Superior temporal gyrus (tissue), 1 donor: ENCODE measurements at regions not wholly inside any gene's neighbourhood (a gene's known extent, or its start where the extent isn't known, plus 50 kb on each side); places are given as distances from the start of the nearest gene placed in this dataset.
"Not testable (repeated sequence)": the region's sequence is repeated elsewhere in the genome, so short reads cannot be mapped to it uniquely, and the experiment has no call there.

Experiments used
- DNase-seq: peaks from one replicate; pipeline ENCODE4 v3.0.0-alpha.2; 2016; ENCODE audit errors: extremely low spot score

DNA sequence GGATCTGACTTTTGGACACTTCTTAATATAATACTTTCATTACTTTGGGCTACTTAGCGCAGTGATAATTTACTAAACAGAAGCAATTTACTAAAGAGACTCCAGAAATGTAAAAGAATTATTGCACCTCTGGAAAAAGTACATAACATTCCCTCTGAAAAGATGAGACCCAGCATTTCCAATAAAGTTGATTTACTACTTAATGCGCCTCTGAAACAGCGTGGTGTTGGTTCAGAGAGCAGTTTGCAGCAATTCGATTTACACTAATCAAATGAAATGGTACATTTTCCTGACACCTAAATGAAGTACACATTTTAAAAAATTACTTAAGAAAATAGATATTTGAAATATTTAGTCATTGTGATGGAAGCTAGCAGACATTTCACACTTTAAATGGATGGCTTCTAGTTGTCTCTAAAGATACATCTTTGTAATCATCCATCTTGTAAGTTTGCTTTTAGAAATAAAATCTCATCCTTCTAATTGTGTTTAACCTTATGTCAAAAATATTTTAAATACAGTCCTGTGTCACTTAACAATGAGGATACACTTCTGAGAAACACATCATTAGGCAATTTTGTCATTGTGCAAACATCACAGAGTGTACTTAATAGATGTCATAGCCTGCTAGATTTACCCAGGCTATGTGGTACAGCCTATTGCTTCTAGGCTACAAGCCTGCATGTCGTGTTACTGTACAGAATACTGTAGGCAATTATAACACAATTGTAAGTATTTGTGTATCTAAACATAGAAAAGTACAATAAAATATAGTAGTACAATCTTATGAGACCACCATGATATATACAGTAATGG is 284.6 kb upstream of the UBE2E3 start:
- DNase-seq = no peak

DNA sequence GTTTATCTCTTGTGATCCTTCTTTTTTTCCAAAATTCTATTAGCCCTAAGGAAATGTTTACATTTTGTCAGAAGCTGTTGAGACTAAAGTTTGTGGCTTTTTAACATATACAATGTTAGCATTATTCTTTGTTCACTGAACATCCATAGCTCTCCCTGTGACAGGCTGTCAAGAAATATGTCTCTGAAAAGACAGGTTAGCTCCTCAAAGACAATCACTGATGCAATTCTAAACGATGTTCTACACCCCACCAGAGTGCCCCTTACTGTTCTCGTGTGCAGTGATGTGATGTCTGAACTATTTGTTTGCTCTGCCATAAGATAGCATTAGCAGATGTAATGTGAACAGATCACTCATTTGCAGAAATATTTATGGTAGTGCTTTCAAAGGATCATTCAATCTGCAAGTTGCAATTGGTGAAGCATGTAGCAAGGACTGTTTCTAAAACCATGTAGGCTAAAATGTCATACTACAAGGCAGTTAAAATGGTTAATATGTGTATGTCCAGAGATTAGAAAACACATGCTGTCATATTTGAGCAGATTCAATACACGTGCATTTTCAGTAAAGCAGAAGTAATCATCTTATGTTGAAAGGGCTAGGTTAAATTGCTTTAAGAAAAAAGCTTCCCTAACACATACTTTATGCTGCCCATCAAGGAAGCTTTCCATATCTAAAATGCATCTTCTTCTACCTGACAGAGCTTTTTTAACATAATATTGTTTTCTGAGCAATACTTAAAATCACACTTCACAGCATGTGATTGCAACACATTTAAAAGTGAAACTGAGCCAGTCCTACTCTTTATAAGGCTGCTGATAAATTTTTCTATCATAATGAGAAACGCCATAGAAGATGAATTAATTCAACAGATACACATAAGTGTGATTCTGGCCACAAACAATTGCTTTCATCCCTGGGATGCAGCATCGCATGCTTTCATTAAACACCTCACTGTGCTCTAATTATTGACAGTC is 285.7 kb upstream of the UBE2E3 start:
- DNase-seq = no peak

GRCh38 chr2:180692322-180692721 is 288.1 kb upstream of the UBE2E3 start:
- DNase-seq = no peak

DNA sequence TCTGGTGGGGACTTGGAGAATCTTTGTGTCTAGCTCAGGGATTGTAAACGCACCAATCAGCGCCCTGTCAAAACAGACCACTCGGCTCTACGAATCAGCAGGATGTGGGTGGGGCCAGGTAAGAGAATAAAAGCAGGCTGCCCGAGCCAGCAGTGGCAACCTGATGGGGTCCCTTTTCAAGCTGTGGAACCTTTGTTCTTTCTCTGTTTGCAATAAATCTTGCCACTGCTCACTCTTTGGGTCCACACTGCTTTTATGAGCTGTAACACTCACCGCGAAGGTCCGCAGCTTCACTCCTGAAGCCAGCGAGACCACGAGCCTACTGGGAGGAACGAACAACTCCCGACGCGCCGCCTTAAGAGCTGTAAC is 288.6 kb upstream of the UBE2E3 start:
- not testable (repeated sequence) for DNase-seq

DNA sequence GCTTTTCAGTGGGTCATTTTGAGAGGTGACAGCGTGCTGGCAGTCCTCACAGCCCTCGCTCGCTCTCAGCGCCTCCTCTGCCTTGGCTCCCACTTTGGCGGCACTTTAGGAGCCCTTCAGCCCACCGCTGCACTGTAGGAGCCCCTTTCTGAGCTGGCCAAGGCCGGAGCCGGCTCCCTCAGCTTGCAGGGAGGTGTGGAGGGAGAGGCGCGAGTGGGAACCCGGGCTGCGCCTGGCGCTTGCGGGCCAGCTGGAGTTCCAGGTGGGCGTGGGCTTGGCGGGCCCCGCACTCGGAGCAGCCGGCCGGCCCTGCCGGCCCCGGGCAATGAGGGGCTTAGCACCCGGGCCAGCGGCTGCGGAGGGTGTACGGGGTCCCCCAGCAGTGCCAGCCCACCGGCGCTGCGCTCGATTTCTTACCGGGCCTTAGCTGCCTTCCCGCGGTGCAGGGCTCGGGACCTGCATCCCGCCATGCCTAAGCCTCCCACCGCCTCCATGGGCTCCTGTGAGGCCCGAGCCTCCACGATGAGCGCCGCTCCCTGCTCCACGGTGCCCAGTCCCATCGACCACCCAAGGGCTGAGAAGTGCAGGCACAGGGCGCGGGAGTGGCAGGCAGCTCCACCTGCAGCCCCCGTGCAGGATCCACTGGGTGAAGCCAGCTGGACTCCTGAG is 289.1 kb upstream of the UBE2E3 start:
- not testable (repeated sequence) for DNase-seq

GRCh38 chr2:180690611-180691010 is 289.8 kb upstream of the UBE2E3 start:
- DNase-seq = no peak

DNA sequence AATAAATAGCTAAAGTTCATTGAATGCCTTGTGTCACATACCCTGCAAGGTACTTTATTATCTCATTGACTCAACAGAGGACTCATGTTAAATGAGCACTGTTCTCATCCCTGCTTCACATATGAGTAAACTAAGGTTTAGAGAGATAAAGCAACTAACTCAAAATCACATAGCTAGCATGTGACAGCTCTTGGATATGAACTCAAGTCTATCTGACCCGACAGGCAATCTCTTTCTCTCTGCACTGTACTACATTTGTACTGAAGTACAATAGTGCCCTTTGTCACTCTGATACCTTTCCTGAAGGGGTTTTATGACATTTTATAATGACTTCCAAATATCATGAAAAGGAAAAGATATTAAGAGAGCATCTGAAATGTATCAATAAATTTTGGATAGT is 297.5 kb upstream of the UBE2E3 start:
- no peak for DNase-seq

DNA sequence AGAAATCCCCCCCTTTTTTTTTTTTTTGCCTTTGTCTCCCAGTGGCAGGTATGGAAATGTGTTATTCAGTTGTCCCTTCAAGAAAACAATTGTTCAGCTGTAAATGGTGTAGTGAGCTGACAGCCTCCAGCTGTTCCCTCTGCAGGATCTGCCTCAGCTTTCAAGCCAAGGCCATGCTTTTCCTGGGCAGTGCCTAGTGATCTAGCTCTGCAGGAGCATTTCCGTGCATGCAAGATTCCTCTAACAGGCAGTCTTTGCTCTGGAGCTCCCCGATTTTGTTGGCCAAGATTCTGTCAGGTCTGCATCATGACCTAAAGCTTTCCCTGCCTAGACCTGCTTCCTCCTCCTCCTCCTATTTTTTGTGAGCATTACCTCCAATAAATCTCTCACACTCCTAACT is 300.7 kb upstream of the UBE2E3 start:
- DNase-seq = no peak

DNA sequence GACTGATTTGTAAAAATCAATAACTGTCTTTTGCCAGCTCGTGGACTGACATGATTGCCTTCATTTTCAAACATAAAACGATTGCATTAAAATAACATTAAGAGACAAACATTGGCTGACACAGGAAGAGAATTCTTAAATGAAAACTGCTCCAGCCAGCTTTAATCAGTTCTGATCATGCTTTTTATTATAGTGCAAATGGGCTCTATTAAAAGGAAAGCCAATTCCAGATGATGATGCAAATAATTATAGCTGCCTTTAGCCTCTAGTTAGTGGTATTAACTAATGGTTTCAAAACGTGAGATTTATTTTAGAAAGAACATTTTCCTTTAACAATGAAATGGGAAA is 301.8 kb upstream of the UBE2E3 start:
- DNase-seq = no peak

- no peak for DNase-seq
Observed at GRCh38 chr2:180677930-180678624, 302.3 kb upstream of the UBE2E3 start.

DNA sequence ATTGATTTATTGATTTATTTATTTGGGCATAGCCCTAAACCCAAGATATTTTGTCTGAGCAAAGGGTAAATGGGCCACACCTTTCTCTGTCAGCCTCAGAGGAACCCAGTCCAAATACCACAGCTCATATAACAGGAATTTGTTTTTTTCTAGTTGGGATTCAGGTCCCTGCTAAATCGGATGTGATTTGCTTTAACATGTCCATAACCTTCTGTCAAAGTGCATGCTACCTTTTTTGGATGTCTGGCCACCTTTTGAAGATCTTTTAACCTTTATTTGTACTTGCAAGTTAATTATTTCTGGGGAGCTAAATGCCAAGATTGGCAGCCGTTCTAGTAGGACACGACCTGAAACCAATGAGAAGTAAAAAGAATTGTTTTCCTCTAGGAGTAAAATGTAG is 303.2 kb upstream of the UBE2E3 start:
- DNase-seq = no peak

DNA sequence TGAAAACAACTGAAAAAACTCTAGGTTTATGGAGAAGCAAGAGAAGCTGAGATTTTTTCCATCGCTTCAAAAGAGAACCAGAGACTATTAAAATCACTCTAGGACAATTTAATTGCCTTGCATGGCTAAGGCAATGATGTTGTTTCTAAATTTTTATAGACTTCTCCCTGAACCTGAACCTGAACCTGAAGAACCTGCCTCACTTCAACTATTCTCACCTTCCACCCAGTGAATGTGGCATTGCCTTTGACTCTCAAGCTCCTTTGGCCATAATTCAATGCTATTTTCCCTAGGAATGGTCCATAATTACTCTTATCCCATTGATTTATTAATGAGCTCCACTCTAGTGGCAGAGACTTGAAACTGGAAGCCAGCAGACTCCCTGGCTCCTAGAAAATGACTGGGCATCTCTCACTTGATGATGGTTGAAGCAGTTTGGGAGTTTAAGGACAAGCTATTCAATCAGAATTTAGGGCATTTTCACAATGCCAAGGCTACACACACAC is 303.8 kb upstream of the UBE2E3 start:
- no peak for DNase-seq

DNA sequence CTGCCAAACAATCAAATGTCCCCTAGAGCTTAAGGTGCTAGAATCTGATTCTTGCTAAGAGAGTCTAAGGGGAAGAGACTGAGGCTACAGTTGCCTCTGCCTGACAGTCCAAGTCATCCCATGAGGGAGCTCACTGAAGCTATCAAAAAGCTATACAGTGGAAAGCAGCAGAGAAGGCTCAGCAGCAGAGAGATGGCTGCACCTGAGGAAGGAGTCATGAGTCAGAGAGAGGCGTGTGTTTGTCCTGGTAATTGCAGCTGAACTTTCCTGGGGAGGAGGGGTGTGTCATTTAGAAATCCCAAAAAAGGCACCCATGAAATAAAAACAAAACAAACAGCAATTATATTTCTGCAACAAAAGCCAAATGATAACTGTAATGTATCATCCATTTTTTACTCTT is 305.2 kb upstream of the UBE2E3 start:
- DNase-seq = no peak

DNA sequence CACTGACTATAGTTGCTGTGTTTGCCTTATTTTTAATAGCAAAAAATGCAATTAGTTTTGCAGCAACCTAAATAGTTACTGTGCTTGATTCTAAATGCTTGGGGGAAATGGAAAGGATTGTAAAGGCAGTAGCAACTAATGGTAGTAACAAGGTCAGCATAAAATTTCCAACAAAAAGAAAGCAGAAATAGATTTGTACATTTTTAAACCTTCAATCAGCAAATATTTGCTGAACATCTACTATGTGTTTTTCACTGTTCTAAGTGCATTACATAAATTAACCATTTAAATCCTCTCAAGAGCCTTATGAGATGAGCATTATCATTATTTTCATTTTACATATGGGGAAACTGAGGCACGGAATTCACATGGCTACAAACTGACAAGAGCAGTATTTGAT is 308.0 kb upstream of the UBE2E3 start:
- DNase-seq = no peak

GRCh38 chr2:180670302-180671003 is 310.0 kb upstream of the UBE2E3 start:
- DNase-seq = no peak

GRCh38 chr2:180669016-180669415 is 311.4 kb upstream of the UBE2E3 start:
- DNase-seq = no peak

DNA sequence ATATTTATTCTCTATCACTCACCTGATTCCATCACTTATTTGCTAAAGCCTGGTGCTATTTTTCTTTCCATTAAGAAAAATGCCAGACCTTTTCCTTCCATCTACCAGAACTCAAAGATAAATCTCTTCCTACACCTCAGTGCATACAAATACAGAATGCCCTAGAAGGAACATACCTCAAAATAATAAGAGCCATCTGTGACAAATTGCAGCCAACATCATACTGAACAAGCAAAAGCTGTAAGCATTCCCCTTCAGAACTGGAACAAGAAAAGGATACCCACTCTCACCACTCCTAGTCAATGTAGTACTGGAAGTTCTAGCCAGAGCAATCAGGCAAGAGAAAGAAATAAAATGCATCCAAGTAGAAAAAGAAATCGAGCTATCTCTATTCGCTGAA is 315.9 kb upstream of the UBE2E3 start:
- peak; percentile 61 for DNase-seq

DNA sequence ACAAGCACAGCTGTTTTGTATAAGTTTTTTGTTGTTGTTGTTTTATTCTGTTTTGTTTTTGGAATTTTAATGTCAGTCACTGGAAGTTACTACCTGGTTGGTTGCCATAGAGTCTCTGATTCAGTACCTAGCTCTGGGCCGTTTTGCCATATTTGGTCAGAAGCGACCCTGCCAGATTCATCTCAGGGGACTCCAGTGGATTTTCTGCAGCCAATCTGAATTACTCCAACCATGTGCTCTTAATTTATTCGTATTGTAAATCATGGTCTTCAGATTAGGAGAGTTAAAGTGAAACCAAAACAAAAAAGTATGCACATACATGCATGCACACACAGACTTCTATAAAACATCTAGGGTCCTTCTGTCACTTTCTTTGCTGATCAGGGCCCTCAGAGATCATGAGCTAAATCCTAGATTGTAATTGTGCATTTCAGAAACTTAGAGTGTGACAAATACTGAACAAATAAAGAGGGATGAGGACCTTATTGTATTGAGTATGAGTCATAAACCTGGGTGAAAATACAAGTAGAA is 317.4 kb upstream of the UBE2E3 start:
- no peak for DNase-seq

GRCh38 chr2:180662521-180662920 is 317.9 kb upstream of the UBE2E3 start:
- no peak for DNase-seq

- no peak for DNase-seq
Observed at GRCh38 chr2:180661686-180662030, 318.7 kb upstream of the UBE2E3 start.
